Liver (tissue), 8 donors: ENCODE measurements at regions not wholly inside any gene's neighbourhood (a gene's known extent, or its start where the extent isn't known, plus 50 kb on each side); places are given as distances from the start of the nearest gene placed in this dataset.

Experiments used
- DNase-seq: peaks from one replicate; pipeline ENCODE4 v3.0.0-alpha.2; 2017; ENCODE audit warnings: low spot score
- H3K27ac ChIP-seq, 2 donors: one replicate each; pipeline ENCODE4 v1.7.0; 2013; ENCODE audit warnings: inconsistent platforms in 2 of 2, low read length in 2 of 2, control low read depth in 1 of 2, low read depth in 1 of 2, mild to moderate bottlenecking in 1 of 2
- H3K27me3 ChIP-seq, 4 donors: one replicate each; pipeline versions ENCODE4 v1.6.1 to v1.7.0; 2013; ENCODE audit warnings: low read length in 3 of 4, inconsistent platforms in 1 of 4, mild to moderate bottlenecking in 1 of 4, moderate library complexity in 1 of 4; ENCODE audit not compliant: control insufficient read depth in 4 of 4, insufficient read depth in 4 of 4
- H3K36me3 ChIP-seq, 4 donors: one replicate each; pipeline versions ENCODE4 v1.6.1 to v1.7.0; 2013; ENCODE audit warnings: low read length in 3 of 4, mild to moderate bottlenecking in 3 of 4, low read depth in 1 of 4, moderate library complexity in 1 of 4; ENCODE audit not compliant: control insufficient read depth in 4 of 4, insufficient read depth in 3 of 4
- H3K4me1 ChIP-seq, 4 donors: one replicate each; pipeline versions ENCODE4 v1.6.1 to v1.7.0; 2013; ENCODE audit warnings: low read length in 3 of 4, mild to moderate bottlenecking in 3 of 4, moderate library complexity in 1 of 4; ENCODE audit not compliant: control insufficient read depth in 4 of 4, insufficient read depth in 4 of 4
- H3K4me3 ChIP-seq, 3 donors: one replicate each; pipeline versions ENCODE4 v1.6.1 to v1.7.0; 2013; ENCODE audit warnings: low read length in 3 of 3, control low read depth in 1 of 3, low read depth in 1 of 3, mild to moderate bottlenecking in 1 of 3
- H3K9ac ChIP-seq, 2 donors: one replicate each; pipeline ENCODE4 v1.7.0; 2013; ENCODE audit warnings: low read length in 2 of 2, mild to moderate bottlenecking in 2 of 2, moderate library complexity in 2 of 2, control low read depth in 1 of 2, low read depth in 1 of 2
- H3K9me3 ChIP-seq, 4 donors: one replicate each; pipeline versions ENCODE4 v1.6.1 to v1.7.0; 2013; ENCODE audit warnings: low read length in 3 of 4; ENCODE audit not compliant: control insufficient read depth in 4 of 4
- EGR1 ChIP-seq, 2 donors: IDR thresholded peaks; 2 replicates each; pipeline ENCODE4 v1.6.1; 2016 to 2018; ENCODE audit warnings: antibody characterized with exemption in 2 of 2, low read depth in 2 of 2
- FOXA1 ChIP-seq: IDR thresholded peaks from 2 replicates; pipeline ENCODE4 v1.6.1; 2016; ENCODE audit warnings: antibody characterized with exemption
- FOXA2 ChIP-seq: IDR thresholded peaks from 2 replicates; pipeline ENCODE4 v1.6.1; 2016; ENCODE audit warnings: antibody characterized with exemption
- GABPA ChIP-seq, 2 donors: IDR thresholded peaks in 1 of 2; conservative IDR thresholded peaks in 1 of 2; 2 replicates each; pipeline ENCODE4 v1.6.1; 2016; ENCODE audit warnings: antibody characterized with exemption in 2 of 2, mild to moderate bottlenecking in 1 of 2, moderate library complexity in 1 of 2
- HNF4A ChIP-seq, 2 donors: conservative IDR thresholded peaks; 2 replicates each; pipeline ENCODE4 v1.6.1; 2016; ENCODE audit warnings: antibody characterized with exemption in 2 of 2, mild to moderate bottlenecking in 2 of 2
- HNF4G ChIP-seq: IDR thresholded peaks from 2 replicates; pipeline ENCODE4 v1.6.1; 2016; ENCODE audit warnings: antibody characterized with exemption
- JUND ChIP-seq, 2 donors: IDR thresholded peaks; 2 replicates each; pipeline ENCODE4 v1.6.1; 2016; ENCODE audit warnings: antibody characterized with exemption in 2 of 2
- NR2F2 ChIP-seq: IDR thresholded peaks from 2 replicates; pipeline ENCODE4 v1.6.1; 2016; ENCODE audit warnings: antibody characterized with exemption
- RAD21 ChIP-seq, 2 donors: IDR thresholded peaks; 2 replicates each; pipeline ENCODE4 v1.6.1; 2016; ENCODE audit warnings: antibody characterized with exemption in 2 of 2, mild to moderate bottlenecking in 2 of 2
- RXRA ChIP-seq, 2 donors: IDR thresholded peaks; 2 replicates each; pipeline ENCODE4 v1.6.1; 2017 to 2018; ENCODE audit warnings: antibody characterized with exemption in 2 of 2, mild to moderate bottlenecking in 1 of 2
- SP1 ChIP-seq: IDR thresholded peaks from 2 replicates; pipeline ENCODE4 v1.6.1; 2018; ENCODE audit warnings: antibody characterized with exemption, mild to moderate bottlenecking
- TAF1 ChIP-seq: conservative IDR thresholded peaks from 2 replicates; pipeline ENCODE4 v1.6.1; 2016; ENCODE audit warnings: antibody characterized with exemption, mild to moderate bottlenecking
- YY1 ChIP-seq: IDR thresholded peaks from 2 replicates; pipeline ENCODE4 v1.6.1; 2016; ENCODE audit warnings: antibody characterized with exemption, mild to moderate bottlenecking
- WGBS: extraction: QIAGEN DNeasy Blood & Tissue Kit; methylation state at CpG from one replicate; pipeline ENCODE4 v1.1.7; 2013; 5-methylcytosine and 5-hydroxymethylcytosine counted together
- TF ChIP-seq, protein P1 (sequence below): IDR thresholded peaks from 2 replicates; pipeline ENCODE4 v1.6.1; 2016; ENCODE audit warnings: antibody characterized with exemption, mild to moderate bottlenecking
- TF ChIP-seq, protein P2 (sequence below): fragments of 150-350 bp; IDR thresholded peaks from 2 replicates; pipeline ENCODE4 v1.5.1; 2017; ENCODE audit warnings: improper control_type of control experiment, low read depth, low read length; ENCODE audit not compliant: missing input control
- TF ChIP-seq, protein P3 (sequence below): IDR thresholded peaks from 2 replicates; pipeline ENCODE4 v1.6.1; 2016; ENCODE audit warnings: antibody characterized with exemption
- TF ChIP-seq, protein P4 (sequence below): IDR thresholded peaks from 2 replicates; pipeline ENCODE4 v1.6.1; 2016; ENCODE audit warnings: antibody characterized with exemption
- TF ChIP-seq, protein P5 (sequence below): IDR thresholded peaks from 2 replicates; pipeline ENCODE4 v1.6.1; 2016; ENCODE audit warnings: antibody characterized with exemption
- donor health status: healthy.
- donor health status: healthy.
- donor health status: healthy.
- donor health status: healthy.
- donor health status: healthy.

DNA sequence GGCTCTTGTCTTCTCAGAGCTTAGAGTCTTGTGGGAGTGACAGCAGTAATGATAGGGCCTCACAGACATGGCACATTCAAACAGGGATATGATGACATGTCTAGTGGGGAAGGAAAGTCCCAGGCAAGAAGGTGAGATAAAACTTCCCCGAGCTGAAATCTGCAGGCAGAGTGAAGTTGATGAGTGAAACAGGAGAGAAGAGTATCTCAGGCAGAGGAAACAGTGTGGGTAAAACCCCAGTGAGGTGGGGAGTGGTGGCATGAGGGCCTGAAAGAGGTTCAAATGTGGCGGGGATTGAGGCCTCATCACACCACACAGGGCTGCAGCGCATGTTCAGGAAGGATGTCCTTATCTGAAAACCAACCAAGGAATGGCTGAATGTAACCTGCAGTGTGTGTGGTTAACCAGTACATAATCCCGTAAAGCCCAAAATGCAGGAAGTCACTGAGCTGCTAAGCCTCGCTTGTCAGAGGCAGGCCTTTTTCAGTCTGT, 153.8 kb upstream of the E2F8 start:
- DNase-seq, result no peak
- Histone ChIP-seq H3K9me3 (no peaks in the 10 kb centered on the region), H3K9ac (no peak overlapping the region), H3K27ac (no peak overlapping the region), H3K27me3 (no peaks in the 10 kb centered on the region), H3K36me3 (no peaks in the 10 kb centered on the region), H3K4me3 (no peak overlapping the region), H3K4me1 (peaks cover 7 to 32% (median 26%) of the 10 kb centered on the region in 4 donors)
- no peak for TF ChIP-seq HNF4G
- no peak for TF ChIP-seq RXRA (IDR thresholded peaks at IDR 0.05)
- TF ChIP-seq, protein P1, sequence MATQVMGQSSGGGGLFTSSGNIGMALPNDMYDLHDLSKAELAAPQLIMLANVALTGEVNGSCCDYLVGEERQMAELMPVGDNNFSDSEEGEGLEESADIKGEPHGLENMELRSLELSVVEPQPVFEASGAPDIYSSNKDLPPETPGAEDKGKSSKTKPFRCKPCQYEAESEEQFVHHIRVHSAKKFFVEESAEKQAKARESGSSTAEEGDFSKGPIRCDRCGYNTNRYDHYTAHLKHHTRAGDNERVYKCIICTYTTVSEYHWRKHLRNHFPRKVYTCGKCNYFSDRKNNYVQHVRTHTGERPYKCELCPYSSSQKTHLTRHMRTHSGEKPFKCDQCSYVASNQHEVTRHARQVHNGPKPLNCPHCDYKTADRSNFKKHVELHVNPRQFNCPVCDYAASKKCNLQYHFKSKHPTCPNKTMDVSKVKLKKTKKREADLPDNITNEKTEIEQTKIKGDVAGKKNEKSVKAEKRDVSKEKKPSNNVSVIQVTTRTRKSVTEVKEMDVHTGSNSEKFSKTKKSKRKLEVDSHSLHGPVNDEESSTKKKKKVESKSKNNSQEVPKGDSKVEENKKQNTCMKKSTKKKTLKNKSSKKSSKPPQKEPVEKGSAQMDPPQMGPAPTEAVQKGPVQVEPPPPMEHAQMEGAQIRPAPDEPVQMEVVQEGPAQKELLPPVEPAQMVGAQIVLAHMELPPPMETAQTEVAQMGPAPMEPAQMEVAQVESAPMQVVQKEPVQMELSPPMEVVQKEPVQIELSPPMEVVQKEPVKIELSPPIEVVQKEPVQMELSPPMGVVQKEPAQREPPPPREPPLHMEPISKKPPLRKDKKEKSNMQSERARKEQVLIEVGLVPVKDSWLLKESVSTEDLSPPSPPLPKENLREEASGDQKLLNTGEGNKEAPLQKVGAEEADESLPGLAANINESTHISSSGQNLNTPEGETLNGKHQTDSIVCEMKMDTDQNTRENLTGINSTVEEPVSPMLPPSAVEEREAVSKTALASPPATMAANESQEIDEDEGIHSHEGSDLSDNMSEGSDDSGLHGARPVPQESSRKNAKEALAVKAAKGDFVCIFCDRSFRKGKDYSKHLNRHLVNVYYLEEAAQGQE, result no peak
- TF ChIP-seq EGR1 (IDR thresholded peaks at IDR 0.05; ENCODE audit: low read depth in 2 of 2), result no peak
- TF ChIP-seq, protein P2, sequence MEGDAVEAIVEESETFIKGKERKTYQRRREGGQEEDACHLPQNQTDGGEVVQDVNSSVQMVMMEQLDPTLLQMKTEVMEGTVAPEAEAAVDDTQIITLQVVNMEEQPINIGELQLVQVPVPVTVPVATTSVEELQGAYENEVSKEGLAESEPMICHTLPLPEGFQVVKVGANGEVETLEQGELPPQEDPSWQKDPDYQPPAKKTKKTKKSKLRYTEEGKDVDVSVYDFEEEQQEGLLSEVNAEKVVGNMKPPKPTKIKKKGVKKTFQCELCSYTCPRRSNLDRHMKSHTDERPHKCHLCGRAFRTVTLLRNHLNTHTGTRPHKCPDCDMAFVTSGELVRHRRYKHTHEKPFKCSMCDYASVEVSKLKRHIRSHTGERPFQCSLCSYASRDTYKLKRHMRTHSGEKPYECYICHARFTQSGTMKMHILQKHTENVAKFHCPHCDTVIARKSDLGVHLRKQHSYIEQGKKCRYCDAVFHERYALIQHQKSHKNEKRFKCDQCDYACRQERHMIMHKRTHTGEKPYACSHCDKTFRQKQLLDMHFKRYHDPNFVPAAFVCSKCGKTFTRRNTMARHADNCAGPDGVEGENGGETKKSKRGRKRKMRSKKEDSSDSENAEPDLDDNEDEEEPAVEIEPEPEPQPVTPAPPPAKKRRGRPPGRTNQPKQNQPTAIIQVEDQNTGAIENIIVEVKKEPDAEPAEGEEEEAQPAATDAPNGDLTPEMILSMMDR, result no peak
- WGBS, result 79% methylated on average over 5 of the region's 5 CpGs

DNA sequence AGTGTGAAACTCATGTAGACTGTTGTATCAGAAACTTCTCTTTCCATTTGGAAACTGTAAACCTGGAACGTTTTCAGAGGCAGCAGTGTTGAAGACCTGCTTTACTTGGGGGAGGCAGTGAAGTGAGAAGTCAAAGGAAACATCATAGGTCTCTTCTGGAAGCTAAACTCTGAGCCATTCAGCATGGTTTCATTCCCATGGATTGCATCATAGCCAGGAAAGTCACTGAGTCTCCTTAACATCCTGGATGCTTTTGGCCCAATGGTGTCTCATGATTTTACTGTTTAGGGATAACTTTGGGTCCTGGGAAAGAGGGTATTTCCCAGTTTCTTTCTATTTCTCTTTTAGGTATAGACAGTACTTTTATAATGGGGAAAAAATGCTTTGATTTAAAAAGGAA, 153.2 kb upstream of the E2F8 start:
- WGBS, result 75% methylated on average over 1 of the region's 1 CpG
- TF ChIP-seq TAF1, result no peak
- TF ChIP-seq, protein P3, sequence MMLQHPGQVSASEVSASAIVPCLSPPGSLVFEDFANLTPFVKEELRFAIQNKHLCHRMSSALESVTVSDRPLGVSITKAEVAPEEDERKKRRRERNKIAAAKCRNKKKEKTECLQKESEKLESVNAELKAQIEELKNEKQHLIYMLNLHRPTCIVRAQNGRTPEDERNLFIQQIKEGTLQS, result no peak
- no peak for TF ChIP-seq FOXA2
- TF ChIP-seq, protein P4, sequence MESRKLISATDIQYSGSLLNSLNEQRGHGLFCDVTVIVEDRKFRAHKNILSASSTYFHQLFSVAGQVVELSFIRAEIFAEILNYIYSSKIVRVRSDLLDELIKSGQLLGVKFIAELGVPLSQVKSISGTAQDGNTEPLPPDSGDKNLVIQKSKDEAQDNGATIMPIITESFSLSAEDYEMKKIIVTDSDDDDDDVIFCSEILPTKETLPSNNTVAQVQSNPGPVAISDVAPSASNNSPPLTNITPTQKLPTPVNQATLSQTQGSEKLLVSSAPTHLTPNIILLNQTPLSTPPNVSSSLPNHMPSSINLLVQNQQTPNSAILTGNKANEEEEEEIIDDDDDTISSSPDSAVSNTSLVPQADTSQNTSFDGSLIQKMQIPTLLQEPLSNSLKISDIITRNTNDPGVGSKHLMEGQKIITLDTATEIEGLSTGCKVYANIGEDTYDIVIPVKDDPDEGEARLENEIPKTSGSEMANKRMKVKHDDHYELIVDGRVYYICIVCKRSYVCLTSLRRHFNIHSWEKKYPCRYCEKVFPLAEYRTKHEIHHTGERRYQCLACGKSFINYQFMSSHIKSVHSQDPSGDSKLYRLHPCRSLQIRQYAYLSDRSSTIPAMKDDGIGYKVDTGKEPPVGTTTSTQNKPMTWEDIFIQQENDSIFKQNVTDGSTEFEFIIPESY, result no peak
- TF ChIP-seq HNF4G, result no peak
- no peak for TF ChIP-seq NR2F2
- no peak for TF ChIP-seq RAD21 (IDR thresholded peaks at IDR 0.05)
- TF ChIP-seq YY1, result no peak
- TF ChIP-seq, protein P5, sequence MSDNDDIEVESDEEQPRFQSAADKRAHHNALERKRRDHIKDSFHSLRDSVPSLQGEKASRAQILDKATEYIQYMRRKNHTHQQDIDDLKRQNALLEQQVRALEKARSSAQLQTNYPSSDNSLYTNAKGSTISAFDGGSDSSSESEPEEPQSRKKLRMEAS, result no peak
- no peak for TF ChIP-seq RXRA (IDR thresholded peaks at IDR 0.05)
- TF ChIP-seq, protein P1, result no peak
- TF ChIP-seq, protein P2, result no peak
- no peak for TF ChIP-seq HNF4A (conservative IDR thresholded peaks at IDR 0.05)
- TF ChIP-seq GABPA (IDR thresholded peaks at IDR 0.05 in 1 of 2, conservative IDR thresholded peaks at IDR 0.05 in 1 of 2), result no peak
- TF ChIP-seq FOXA1, result no peak
- TF ChIP-seq EGR1 (IDR thresholded peaks at IDR 0.05; ENCODE audit: low read depth in 2 of 2), result no peak
- no peak for TF ChIP-seq SP1
- TF ChIP-seq JUND (IDR thresholded peaks at IDR 0.05), result no peak

More for the DNA sequence above, 153.2 kb upstream of the E2F8 start:
- H3K27me3 ChIP-seq, result no peaks in the 10 kb centered on the region
- no peak overlapping the region for H3K4me3 ChIP-seq
- H3K9ac ChIP-seq, result no peak overlapping the region
- H3K4me1 ChIP-seq, result peaks cover 6 to 32% (median 25%) of the 10 kb centered on the region in 4 donors
- H3K27ac ChIP-seq, result no peak overlapping the region
- H3K36me3 ChIP-seq, result no peaks in the 10 kb centered on the region
- no peak for DNase-seq
- no peaks in the 10 kb centered on the region for H3K9me3 ChIP-seq
